GM19468 (cell line): ENCODE measurements at regions not wholly inside any gene's neighbourhood (a gene's known extent, or its start where the extent isn't known, plus 50 kb on each side); places are given as distances from the start of the nearest gene placed in this dataset.

Experiments
- ATAC-seq: cut with Tn5 transposase; IDR thresholded peaks from one replicate; pipeline ENCODE4 v1.9.1; 2021; ENCODE audit warnings: mild to moderate bottlenecking, moderate library complexity, moderate number of reproducible peaks; ENCODE audit not compliant: unreplicated experiment; ENCODE audit errors: extremely low read depth

DNA sequence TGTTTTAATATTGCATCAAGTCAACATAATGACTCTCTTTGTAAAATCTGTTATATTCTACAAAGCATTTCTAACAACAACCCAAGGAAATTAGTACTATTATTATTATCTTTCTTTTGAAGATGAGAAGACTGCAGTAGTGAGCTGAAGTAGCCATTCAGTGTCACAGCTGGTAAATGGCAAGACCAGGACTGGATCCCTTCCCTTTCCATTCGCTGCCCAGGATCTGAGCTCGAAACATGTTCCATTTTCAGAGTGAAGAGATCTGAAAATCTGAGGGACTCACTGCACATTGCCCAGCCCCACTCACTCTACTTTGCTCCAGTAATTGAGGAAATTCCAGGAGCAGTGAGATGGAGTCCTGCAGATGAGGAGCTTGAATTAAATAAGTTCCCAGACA, 240.0 kb upstream of the BLID start:
- no peak for ATAC-seq

DNA sequence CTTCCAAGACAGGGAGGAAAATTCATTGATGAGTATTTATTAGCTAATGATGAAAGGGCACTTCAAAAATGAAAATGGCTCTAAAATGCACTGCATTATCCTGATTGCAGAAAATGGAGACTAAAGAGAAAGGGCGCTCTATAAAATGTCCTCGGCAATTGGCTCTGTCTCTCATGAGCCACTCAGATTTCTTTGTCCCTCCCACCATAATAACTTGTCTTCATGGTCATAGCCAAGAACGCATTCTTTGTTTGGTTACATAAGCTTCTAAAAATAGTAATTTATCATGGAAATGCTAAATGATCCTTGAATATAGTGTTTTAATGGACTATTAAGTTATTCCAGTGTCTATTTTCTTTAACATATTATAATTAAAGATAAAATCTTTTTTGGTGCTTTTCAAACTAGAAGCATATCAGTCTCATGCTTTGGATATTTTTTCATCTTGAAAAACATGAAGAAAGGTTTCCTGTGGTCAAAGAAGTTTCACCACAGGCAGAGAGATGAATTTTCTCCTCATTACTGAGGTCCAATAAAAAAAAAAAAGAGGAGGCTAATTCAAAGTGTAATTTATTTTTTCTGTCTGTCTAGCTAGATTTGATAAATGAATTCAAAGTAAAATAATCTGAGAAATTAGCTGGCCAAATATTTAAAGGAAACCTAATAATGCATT, 238.1 kb upstream of the BLID start:
- no peak for ATAC-seq

DNA sequence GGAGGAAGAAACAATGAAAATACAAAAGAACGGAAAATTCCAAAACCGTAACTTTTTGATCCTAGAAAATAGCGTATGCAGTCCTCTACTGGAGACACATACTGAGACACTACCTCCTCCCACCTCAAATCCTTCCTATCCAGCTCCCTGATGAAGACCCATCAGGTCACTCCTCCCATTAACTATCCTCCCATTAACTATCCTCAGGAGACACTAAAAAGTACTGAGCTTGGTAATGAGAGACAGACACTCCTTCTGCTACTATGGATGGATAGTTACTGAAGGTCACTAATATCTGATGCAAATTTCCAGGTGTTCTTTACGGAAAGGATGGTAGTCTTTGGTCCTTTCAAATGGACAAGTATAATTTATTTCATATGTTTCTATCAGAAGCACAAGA, 237.5 kb upstream of the BLID start:
- no peak for ATAC-seq

DNA sequence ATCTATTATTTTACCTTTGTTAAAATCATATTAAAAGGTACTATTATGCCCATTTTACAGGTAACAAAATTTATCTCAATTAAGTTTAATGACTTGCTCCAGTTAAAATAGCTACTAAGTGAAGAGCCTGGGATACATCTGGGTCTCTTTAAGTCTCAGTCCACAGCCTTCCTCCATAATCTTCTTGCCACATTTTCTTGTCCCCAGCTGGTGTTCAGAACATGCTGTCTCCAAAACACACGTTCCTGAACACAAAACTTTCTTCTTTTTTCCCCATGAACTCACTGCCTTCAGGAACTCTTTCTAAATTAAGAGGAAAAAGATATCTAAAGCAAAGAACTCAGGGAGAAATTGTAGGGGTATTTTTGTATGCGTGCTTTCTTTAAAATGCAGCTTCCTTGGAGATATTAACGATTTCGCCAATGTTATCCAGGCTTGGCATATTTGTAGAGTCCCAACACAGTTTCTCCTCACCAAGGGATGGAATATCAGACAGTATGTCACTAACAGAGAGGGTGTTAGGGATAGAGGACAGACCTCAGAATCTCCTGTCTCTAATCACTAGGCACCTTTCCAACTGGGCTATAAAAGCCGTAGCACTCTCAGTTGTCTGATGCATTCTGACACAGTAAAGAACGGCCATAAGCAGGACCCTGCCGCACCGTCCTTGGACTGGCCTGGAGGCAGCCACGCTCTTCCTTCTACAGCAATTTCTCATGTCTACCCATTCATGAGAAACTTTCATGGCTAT, 232.8 kb upstream of the BLID start:
- no peak for ATAC-seq

DNA sequence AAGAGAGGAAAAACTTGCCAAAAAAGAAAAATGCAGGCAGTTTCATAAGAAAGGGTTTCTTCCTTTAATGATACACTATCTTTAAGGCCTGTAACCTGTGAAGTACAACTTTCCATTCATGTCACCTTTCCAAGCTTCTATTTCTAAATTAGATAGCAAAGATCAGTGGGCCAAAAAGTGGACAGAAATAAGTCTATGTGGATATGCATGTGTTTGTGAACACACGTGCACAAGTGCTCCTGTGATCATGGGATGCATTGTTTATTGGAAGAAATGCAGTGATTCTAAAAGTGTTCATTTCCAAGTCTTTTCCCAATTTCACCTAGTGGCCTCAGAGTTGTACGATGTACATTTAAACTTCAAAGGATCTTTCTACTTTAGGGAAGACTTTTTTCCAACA, 230.0 kb upstream of the BLID start:
- ATAC-seq = no peak

DNA sequence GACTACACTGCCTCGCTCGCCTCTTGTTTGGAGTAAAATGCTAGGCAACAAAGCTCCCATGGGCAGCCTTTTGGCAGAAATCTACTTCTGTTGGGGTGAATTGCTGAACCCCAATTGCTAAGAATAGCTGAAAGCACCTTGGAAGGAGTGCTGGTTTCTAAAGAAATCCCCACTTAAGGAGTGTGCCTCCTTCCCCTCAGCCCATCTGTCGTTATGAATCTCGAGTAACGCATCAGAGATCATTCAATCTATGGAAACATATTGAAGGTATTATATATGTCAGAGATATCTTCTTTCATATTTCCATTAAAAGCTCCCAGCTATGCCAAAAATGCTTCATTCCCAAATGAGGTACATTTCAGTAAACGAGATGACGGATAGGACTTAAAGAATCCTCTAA, 229.6 kb upstream of the BLID start:
- ATAC-seq = no peak

DNA sequence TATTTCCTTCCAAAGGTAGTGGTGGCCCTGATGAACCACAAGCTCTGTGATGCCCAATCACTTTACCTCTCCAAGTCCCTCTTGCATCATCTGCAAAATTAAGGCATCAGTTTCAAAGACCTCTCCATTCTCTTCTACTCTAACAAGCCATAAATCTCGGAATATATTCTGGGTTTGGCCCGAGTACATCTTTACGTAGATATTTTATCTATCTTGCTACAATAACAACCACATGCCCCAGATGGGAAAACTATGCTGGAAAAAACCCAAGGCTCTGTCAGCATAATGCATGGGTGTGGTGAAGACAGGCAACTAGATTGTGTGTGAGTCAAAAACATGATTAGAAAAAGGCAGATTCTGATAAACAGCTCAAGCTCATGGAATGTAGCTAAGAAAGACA, 228.2 kb upstream of the BLID start:
- ATAC-seq = no peak

DNA sequence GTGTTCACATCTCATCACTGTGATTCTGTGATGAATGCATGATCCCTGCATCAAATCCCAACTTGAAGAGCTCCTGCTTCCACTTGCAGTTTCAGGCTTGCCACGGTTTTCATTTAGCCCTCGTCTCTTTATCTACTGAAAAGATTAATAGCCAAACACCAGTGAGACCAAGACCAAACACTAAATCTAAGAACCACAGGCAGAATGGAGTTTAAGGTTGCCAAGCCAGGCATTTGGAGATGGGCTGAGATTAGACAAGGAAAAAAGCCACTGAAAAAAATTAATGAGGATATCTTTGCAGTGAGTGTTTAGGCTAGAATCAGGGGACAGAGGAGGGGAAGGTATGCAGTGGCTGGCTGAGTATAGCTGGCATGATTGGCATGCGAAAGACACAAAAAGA, 227.2 kb upstream of the BLID start:
- ATAC-seq = no peak

DNA sequence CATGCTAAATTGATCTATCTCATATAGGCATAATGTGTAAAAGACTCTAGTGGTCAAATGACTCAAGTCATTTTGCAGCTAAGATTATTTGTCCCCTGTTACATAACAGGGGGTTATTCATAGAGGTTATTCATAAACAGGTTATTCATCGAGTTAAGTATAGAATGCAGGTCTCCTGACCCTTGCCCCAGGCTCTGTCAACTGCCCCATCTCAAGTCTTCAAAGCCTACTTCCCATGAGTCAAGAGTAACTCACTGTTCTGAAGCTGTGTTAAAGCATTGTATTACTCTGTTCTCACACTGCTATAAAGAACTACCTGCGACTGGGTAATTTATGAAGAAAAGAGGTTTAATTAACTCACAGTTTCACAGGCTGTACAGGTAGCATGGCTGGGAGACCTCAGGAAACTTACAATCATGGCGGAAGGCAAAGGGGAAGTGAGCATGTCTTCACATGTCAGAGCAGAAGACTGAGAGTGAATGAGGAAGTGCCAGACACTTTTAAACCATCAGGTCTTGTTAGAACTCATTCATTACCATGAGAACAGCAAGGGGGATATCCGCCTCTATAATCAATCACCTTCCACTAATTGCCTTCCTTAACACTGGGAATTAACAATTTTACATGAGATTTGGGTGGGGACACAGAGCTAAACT, 226.2 kb upstream of the BLID start:
- no peak for ATAC-seq

DNA sequence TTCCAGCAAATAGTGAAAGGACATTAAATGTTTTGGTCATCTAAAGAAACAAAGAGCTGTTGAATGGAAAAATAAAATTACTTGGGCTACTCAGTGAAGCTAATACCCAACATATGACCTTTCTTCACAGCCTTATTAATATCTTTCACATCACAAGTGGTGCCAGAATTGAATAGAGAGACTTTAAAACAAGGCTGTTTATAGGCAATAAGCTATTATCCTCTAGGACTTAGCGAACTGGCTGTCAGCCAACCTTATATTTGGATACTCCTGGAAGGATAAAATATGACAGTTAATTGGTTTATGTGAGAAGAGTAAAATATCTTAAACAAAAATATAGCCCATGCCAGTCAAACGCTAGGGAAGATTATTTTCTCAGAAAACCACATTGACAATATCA, 225.5 kb upstream of the BLID start:
- ATAC-seq = no peak

DNA sequence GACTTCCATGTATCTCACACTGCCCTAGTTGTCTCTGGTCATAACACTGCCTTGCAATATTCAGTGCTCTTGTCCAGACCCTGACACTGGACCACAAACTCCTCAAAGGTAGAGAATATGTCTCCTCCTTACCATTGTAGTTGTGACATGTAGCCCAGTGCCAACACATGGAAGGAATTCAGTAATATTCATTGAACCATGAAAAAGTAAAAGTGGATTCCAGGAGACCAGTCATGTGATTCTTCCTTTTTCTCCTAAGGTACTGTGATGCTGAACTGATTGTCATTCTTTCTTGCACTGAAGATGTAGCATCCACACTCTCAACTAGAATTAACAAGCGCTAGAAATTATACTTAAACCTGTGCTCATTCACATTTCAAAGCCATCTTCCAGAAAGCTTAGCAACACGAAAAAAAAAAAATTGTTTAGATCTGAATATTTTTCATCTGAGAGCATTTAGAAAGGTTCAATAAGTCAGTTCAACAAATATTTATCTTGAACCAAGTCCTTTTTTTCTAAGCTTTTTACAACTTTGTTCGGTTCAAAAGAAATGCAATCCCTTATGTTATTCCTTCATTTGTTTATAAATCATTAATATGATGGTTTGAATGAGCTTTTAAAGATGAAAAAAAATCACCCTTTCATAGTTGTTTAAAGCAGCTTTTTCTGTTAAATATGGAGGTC, 224.7 kb upstream of the BLID start:
- ATAC-seq = no peak

DNA sequence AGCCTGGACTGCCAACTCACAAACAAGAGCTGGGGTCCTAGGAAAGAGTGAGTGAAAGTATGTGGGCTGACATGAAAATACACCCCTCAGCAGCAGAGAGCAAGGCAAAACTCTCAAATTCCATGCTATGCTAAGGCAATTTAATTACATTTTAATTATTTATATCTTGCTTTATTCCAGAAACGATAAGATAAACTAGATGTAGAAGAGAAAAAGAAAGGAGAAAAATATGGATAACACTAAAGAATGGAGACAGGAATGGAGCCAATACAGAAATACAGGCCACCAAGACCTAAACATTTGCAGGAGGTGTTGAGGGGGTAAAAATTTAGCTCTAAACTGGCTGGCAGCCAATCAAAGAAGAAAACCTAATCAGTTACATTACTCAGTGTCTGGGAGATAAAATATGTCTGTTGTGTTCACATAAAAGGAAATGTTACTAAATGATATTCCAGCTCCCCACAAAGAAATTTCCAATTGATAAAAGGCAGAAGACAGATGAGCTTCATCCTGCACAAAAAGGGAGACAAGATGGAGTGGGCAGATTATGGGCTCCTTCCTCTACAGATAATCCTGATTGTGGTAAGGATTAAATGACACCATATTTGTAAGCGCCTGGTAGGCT, 223.5 kb upstream of the BLID start:
- ATAC-seq = no peak

DNA sequence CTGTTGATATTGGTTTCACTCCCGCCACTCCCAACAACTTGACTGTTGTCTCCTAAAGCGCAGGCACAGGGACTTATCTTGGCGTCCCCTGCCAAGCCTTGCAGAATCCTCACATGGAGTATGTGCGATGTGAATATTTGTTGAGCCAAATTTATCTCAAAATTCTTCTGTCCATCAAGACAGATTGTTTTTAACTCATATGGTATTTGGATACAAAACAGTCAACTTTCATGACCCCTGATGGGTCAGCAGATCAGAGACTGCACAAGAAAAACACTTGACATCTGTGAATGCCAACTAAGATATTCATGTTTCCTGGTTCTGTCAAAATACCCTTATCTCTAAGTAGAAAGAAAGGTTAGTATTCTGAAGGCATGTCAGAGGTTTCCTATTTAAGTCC, 221.7 kb upstream of the BLID start:
- ATAC-seq = no peak

DNA sequence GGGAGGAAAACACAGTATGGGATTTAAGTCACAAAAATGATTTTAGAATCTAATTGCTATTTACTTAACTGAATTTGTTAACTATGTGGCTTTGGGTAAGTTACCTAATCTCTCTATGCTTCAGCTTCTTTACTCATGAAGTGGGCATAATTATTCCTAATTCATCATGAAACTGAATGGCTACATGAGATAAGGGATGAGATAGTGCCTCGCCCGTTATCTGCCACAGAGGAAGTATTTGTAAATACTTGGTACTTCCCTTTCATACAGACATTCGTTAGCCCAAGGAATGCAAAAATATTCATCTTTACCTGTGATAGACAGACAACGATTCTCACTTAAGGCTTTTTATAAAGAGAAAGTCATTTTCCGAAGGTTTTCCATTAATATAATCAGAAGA, 221.2 kb upstream of the BLID start:
- no peak for ATAC-seq

DNA sequence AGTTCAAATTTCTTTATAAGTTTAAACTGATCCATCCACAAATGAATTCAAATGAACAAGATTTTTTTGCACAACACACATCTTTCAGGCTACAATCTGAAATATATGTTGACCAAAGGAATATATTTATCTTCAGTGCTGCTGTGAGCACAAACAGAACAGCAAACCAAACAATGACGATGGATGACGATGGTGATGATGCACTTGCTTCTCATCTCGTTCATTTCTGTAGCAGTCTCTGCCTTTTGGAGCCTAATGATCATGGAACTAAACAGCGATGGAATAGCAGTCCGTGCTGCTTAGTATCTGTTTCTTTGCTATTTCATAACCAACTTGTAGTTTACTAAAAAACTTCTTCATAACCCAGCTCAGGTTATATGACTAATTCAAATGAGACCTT, 220.7 kb upstream of the BLID start:
- no peak for ATAC-seq

DNA sequence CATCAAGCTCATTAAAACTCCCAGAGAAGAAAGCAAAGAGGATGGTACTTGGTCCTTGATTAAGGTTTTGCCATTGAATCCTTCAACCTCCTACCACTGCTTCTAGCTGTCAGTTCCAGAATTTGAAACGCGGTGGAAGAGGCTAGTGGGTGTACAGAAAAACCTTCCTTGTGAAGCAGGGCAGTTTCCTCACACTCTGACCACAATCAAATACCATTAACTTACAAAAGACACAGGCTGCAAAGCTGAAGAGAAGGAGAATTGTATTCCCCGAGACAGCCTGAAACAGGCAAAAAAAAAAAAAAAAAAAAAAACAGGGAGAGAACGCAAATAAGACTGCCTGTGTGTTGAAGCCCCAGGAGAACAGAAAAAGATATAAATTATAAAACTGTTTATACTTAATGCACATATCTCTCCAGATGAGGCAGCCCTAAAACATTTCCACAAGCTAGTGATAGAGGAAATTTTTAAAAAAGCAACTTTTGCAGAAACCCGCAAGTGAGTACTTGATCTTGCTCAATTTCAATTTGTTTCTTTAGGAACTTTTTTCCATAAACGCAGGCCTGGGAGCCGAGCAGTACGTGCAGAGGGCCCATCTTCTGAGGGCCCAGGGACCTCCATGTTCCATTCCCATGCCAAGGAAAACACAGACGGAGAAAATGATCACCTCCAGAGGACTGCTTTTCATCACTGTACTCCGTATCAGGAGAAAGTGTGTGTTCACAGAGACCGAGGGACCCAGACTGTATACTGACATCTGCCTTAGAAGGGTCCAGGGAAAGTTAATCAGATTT, 218.7 kb upstream of the BLID start:
- ATAC-seq = no peak

DNA sequence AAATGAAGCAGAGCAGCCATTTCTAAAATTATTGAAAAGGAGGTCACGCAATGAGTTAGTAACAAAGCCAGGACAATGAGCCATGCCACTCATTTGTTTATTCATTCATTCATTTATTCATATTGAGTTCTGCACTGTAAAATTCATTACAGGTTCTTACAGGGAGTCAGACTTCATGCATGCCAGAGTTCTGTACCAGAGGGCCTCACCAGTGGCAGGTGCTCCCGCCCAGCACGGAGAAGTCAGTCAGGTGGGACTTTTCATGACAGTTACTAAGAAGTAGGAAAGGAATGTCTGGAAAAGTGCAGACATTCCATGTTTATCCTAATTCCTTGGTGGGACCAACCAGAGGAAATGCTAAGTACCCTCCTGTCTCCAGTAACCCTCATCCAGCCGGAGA, 217.5 kb upstream of the BLID start:
- no peak for ATAC-seq

DNA sequence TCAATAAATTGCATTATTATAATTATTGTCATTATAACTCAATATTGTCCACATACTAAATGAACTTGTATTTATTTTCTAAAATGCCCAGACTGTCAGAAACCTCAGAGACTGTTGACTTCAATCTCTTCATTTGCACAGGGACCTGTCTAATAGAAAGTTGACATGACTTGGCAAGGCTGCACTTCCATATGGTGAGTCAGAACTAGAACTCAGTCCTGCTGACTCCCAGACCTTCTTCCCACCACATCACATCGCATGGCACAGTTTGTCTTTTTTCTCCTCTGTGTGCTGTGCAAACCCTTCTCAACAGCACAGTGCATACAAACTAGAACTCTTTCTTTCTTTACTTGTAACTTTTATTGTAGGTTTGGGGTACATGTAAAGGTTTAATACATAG, 215.1 kb upstream of the BLID start:
- no peak for ATAC-seq

DNA sequence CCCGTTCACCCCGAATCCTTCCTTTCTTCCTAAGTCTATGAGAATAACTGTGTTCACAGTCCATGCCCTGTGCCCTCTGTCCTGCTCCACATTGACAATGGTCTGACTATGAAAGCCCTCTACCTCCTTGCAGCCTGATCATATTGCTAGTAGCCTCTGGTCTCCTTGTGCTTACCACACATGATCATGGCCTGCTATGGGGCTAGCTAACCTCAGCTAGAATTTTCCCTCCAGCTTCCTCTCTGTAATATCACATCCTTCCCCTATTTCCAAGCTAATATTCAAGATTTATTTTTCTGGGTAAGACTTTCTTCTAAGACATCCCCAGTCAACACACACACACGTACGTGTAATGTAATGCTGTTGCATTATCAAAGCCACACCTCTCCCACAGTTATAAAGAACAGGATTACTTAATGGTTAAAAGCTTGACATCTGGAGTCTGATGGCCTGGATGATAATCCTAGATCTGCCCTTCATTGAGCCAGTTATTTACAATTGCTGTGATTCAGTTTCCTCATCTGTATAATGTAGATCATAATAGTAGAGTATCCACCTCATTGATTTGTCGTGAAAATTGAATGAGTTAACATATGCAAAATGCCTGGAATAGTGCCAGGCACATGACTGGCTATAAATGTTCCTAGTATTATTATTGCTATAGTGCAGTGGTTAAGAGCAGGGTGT, 214.4 kb upstream of the BLID start:
- no peak for ATAC-seq
